Sigmoid colon (tissue), 6 donors: ENCODE measurements at regions not wholly inside any gene's neighbourhood (a gene's known extent, or its start where the extent isn't known, plus 50 kb on each side); places are given as distances from the start of the nearest gene placed in this dataset.

Experiments
- DNase-seq: peaks from one replicate; pipeline ENCODE4 v3.0.0-alpha.2; 2019
- H3K27ac ChIP-seq, 4 donors: fragments of 200-600 bp; sonication (generic); one replicate each; pipeline ENCODE4 v1.5.1; 2016 to 2019; ENCODE audit warnings: mild to moderate bottlenecking in 1 of 4
- H3K27me3 ChIP-seq, 3 donors: fragments of 200-600 bp; sonication (generic); one replicate each; pipeline ENCODE4 v1.5.1; 2019; ENCODE audit warnings: mild to moderate bottlenecking in 1 of 3
- H3K36me3 ChIP-seq, 4 donors: fragments of 200-600 bp; sonication (generic); one replicate each; pipeline ENCODE4 v1.5.1; 2016 to 2019
- H3K4me1 ChIP-seq, 4 donors: fragments of 200-600 bp; sonication (generic); one replicate each; pipeline ENCODE4 v1.5.1; 2017 to 2019
- H3K4me3 ChIP-seq, 4 donors: fragments of 200-600 bp; sonication (generic); one replicate each; pipeline ENCODE4 v1.5.1; 2017 to 2019; ENCODE audit warnings: mild to moderate bottlenecking in 2 of 4, moderate library complexity in 1 of 4
- H3K9me3 ChIP-seq, 4 donors: fragments of 200-600 bp in 3 of 4; sonication (generic) in 3 of 4; one replicate each; pipeline versions ENCODE4 v1.5.1 to v1.6.1; 2013 to 2019
- CTCF ChIP-seq, 4 experiments: fragments of 450-650 bp in 3 of 4; fragments of 200-600 bp in 1 of 4; IDR thresholded peaks; one replicate each; pipeline ENCODE4 v1.5.1; 2016 to 2019; ENCODE audit warnings: antibody characterized with exemption in 4 of 4, mild to moderate bottlenecking in 3 of 4, moderate library complexity in 2 of 4
- EP300 ChIP-seq, 4 donors: sonication (generic); formaldehyde crosslinking; IDR thresholded peaks; one replicate each; pipeline ENCODE4 v1.6.1; 2017; ENCODE audit warnings: antibody characterized with exemption in 4 of 4
- POLR2A ChIP-seq, 2 donors: fragments of 450-650 bp; IDR thresholded peaks; one replicate each; pipeline ENCODE4 v1.6.1; 2016; ENCODE audit warnings: antibody characterized with exemption in 2 of 2, mild to moderate bottlenecking in 2 of 2, moderate library complexity in 2 of 2
- POLR2AphosphoS5 ChIP-seq, 4 donors: sonication (generic); formaldehyde crosslinking; IDR thresholded peaks; one replicate each; pipeline ENCODE4 v1.6.1; 2017; ENCODE audit warnings: antibody characterized with exemption in 4 of 4
- WGBS, 2 donors: extraction: QIAGEN DNeasy Blood & Tissue Kit; methylation state at CpG; one replicate each; pipeline ENCODE4 v1.1.7; 2013; 5-methylcytosine and 5-hydroxymethylcytosine counted together
- intact Hi-C: fragments of 100-400 bp; cut with DNase I; formaldehyde crosslinking; loops from one replicate; pipeline ENCODE4 v1.15.1; 2023
- donor health status: healthy with polysubstance abuse.
- donor health status: healthy.

GRCh38 chr2:150142561-150142960, 344.9 kb downstream of the RND3 start:
- DNase-seq = no peak
- no peak overlapping the region for H3K4me3 ChIP-seq
- intact Hi-C loops = no loop called here
- H3K9me3 ChIP-seq = peaks cover 0 to 10% (median 6%) of the 10 kb centered on the region in 4 donors
- WGBS, 2 donors = 94 to 98% methylated on average over 1 of the region's 1 CpG
- no peak overlapping the region for H3K27ac ChIP-seq
- H3K36me3 ChIP-seq = no peaks in the 10 kb centered on the region
- no peak for TF ChIP-seq POLR2A (IDR thresholded peaks at IDR 0.05)
- TF ChIP-seq EP300 (IDR thresholded peaks at IDR 0.05) = no peak
- TF ChIP-seq POLR2AphosphoS5 (IDR thresholded peaks at IDR 0.05) = no peak
- no peak for TF ChIP-seq CTCF (IDR thresholded peaks at IDR 0.05)
- H3K27me3 ChIP-seq = no peaks in the 10 kb centered on the region
- H3K4me1 ChIP-seq = peaks cover 0 to 4% (median 0%) of the 10 kb centered on the region in 4 donors

- no peaks in the 10 kb centered on the region for H3K27me3 ChIP-seq
- TF ChIP-seq CTCF (IDR thresholded peaks at IDR 0.05) (no peak), POLR2A (IDR thresholded peaks at IDR 0.05) (no peak), POLR2AphosphoS5 (IDR thresholded peaks at IDR 0.05) (no peak), EP300 (IDR thresholded peaks at IDR 0.05) (no peak)
- intact Hi-C loops = no loop called here
- H3K36me3 ChIP-seq = no peaks in the 10 kb centered on the region
- peaks cover 0 to 4% (median 2%) of the 10 kb centered on the region in 4 donors for H3K9me3 ChIP-seq
- H3K4me1 ChIP-seq = peaks cover 0 to 4% (median 0%) of the 10 kb centered on the region in 4 donors
- DNase-seq = no peak
- no peak overlapping the region for H3K4me3 ChIP-seq
- no peak overlapping the region for H3K27ac ChIP-seq
- WGBS, 2 donors = 9 to 28% methylated on average over 4 of the region's 4 CpGs
Measured at GRCh38 chr2:150141226-150142001, 346.1 kb downstream of the RND3 start.

- 30 to 71% methylated on average over 1 of the region's 1 CpG for WGBS, 2 donors
- no peaks in the 10 kb centered on the region for H3K27me3 ChIP-seq
- intact Hi-C loops = no loop called here
- H3K27ac ChIP-seq = no peak overlapping the region
- H3K36me3 ChIP-seq = no peaks in the 10 kb centered on the region
- DNase-seq = no peak
- H3K9me3 ChIP-seq = no peaks in the 10 kb centered on the region
- TF ChIP-seq EP300 (IDR thresholded peaks at IDR 0.05) = no peak
- TF ChIP-seq POLR2A (IDR thresholded peaks at IDR 0.05) = no peak
- no peak for TF ChIP-seq CTCF (IDR thresholded peaks at IDR 0.05)
- no peak for TF ChIP-seq POLR2AphosphoS5 (IDR thresholded peaks at IDR 0.05)
- H3K4me1 ChIP-seq = peaks cover 0 to 4% (median 0%) of the 10 kb centered on the region in 4 donors
- H3K4me3 ChIP-seq = no peak overlapping the region
Measured at GRCh38 chr2:150140777-150141176, 346.7 kb downstream of the RND3 start.

GRCh38 chr2:150138587-150138986, 348.9 kb downstream of the RND3 start:
- intact Hi-C loops = no loop called here
- TF ChIP-seq EP300 (IDR thresholded peaks at IDR 0.05) (no peak), CTCF (IDR thresholded peaks at IDR 0.05) (no peak), POLR2AphosphoS5 (IDR thresholded peaks at IDR 0.05) (no peak), POLR2A (IDR thresholded peaks at IDR 0.05) (no peak)
- Histone ChIP-seq H3K4me1 (peaks cover 0 to 4% (median 0%) of the 10 kb centered on the region in 4 donors), H3K27me3 (no peaks in the 10 kb centered on the region), H3K9me3 (no peaks in the 10 kb centered on the region), H3K36me3 (no peaks in the 10 kb centered on the region), H3K4me3 (no peak overlapping the region), H3K27ac (no peak overlapping the region)
- 84 to 90% methylated on average over 4 of the region's 4 CpGs for whole genome bisulfite sequencing, 2 donors
- DNase-seq = no peak
